ENCODE measurements at regions not wholly inside any gene's neighbourhood (a gene's known extent, or its start where the extent isn't known, plus 50 kb on each side); places are given as distances from the start of the nearest gene placed in this dataset.

GRCh38 chr12:93015871-93016751 lies 87.0 kb upstream of the EEA1 start:
- DNase-seq, result no peak

- no peak for DNase-seq
These were observed 87.8 kb upstream of the EEA1 start for GRCh38 chr12:93016752-93017350.

GRCh38 chr12:93018610-93019009 lies 89.5 kb upstream of the EEA1 start:
- DNase-seq, result no peak

- no peak for DNase-seq
These were observed 90.3 kb upstream of the EEA1 start for GRCh38 chr12:93019212-93019927.

DNA sequence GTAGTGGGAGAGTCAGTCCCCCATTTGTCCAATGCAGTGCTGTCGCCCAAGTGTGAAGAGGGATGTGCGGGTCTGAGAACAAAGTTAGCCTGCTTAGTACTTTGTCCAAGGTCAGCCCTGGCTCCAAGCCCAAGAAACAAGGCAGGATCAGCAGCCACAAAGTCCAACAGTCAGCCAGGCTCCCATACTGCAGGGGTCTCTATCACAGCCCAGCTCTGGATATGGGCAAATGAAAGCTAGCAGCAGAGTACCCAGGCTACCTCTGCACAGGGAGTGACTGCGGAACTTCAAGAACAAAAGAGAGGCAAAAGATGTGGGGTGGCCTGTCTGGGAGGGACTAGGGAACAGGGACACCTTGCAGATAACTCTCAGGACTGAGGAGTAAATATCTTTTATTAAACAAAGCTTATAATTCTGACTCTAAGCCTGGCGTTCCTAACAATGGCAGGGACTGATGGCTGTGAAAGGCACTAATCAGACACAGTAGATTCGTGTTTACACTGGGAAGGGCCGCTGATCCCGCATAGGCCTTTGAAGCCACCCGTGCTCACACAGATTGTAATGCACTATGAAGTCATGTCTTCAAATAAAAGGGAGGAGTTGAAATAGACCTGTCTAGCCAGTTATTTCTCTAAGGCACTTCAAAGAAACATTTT lies 91.0 kb upstream of the EEA1 start:
- no peak for DNase-seq

DNA sequence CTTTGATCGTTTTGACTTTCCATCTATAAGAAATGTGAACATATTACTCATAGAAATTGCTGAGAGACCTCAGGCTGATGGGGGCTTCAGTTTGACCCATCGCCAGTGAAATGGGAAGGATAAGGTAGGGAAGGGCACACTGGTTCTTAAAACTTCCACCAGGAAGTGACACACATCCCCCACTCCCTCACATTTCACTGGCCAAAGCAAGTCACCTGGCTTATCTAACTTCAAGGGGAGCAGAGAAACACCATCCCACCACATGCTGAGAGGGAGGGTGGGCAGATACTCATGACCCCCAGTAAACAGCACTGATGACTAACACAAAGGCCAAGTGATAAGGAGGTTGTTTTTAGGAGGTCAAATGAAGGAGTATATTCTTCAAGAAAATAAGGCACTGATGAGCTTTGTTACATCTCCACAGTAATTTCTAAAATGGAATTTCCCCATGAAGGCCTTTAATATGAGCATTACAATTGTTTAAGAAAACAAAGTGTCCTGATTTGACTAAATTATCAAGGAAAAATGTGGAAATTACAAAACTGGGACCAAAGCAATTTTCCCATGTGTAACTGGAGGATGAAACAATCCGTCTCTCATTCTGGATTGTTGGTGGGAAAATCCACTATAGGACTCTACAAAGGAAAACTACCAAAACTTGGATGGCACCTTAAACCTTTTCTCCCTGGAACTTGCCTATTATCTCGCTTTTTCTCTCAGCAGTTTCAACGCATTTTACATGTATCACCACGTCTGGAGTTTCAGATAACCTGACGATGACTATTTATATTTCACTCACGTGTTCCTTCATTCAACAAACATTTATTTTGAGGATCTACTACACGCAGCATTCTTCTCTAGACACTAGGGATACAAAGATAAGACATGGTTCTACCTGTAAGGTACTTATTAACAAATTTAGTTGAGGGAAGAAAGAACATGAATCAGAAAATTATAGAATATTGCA lies 91.8 kb upstream of the EEA1 start:
- DNase-seq, result no peak

DNA sequence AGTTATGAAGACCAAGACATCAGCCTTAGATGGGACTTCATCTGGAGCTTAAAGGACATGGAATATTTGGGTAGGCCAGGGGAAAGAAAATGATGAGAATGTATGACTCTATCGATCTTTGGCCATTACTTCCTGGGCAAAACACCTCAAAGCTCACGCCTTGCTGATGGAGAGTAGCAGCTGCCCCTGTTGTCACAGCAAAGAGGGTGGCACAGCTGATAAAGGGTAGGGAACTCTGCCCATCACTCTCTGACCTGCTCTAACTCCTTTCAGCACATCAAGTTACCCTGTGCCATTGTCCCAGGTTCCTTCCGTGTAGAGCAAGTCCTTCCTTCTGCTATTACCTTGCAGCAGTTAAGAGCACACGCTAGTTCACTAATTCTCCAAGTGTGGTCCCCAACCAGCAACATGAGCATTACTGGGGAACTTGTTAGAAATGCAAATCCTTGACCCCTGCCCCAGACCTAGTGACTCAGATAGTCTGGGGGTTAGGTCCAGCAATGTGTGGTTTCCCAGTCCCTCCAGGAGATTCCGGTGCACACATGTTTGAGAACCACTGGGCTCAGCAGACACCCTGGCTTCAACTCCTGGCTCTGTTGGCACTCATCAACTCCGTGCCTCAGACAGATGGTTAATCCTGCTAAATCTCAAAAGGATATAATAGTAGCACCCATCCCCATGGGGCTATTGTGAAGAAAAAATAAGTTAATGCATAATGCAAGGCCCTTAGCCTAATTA lies 93.7 kb upstream of the EEA1 start:
- DNase-seq, result no peak

GRCh38 chr12:93025145-93026103 lies 96.3 kb upstream of the EEA1 start:
- DNase-seq, result no peak

DNA sequence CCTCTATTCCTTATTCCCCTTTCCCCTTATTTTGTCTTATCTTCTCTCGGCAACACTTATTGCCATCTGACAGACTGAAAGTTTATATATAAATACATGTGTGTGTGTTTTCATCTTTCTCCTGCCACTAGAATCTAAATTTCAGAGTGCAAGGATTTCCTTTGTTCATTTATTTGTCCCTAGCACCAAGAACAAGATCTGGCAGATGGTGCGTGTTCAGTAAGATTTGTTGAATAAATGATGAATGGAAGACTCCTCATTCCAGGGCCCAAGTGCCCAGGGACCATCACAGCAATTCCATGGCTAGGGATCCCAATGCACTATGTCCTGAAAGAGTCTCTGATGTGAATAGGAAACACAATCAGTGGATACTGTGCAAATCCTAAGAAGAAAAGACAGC lies 97.9 kb upstream of the EEA1 start:
- DNase-seq, result no peak

DNA sequence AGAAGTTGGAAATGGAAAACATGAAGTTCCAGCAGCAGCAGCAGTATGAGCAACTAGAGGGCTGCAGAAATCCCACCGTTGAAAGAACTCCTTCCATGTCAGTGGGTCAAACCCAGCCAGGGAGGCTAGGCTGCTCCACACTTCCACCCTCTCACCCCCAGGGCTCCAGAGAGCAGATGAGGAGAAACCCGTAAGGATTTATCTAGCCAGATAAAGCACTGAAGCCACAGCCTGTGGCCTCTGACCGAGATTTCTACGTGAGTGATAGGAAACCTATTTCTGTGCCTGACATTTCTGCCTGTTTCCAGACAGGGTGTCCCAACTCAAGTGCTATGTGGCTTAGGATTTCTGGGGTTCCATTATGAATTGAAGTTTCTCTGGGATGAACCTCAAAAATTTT lies 100.0 kb upstream of the EEA1 start:
- DNase-seq, result no peak

DNA sequence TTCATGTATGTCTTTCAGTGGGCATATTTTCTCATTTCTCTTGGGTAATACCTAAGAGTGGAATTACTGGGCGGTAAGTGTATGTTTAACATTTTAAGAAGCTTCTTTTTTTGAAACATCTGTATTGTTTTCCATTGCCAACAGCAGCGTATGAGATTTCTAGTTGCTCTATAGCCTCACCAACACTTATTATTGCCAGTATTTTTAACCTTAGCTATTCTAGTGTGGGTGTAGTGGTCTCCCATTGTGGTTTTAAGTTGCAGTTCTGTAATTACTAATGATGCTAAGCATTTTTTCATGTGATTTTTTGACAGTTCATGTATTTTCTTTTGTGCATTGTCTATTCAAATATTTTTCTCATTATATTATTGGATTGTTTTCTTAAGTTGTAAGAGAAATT lies 101.9 kb upstream of the EEA1 start:
- no peak for DNase-seq

- DNase-seq, result no peak
These were observed 103.7 kb upstream of the EEA1 start for GRCh38 chr12:93032758-93033157.

DNA sequence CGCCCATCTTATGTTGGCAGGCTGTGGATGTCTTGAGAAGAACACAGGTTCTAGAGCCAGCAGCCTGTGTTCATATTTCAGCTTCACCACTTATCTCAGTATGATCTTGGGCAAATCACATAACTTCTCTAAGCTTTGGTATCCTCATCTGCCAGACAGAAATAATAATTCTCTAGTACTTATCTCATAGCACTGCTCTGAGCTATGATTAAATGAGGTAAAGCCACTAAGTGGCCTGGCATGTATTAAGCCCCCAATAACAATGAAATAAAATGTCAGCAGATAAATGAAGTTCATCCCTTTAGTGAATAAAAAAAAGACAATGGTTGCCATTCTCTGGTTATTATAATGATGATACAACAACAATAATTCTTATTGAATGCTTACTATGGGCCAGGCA lies 104.9 kb upstream of the EEA1 start:
- no peak for DNase-seq

DNA sequence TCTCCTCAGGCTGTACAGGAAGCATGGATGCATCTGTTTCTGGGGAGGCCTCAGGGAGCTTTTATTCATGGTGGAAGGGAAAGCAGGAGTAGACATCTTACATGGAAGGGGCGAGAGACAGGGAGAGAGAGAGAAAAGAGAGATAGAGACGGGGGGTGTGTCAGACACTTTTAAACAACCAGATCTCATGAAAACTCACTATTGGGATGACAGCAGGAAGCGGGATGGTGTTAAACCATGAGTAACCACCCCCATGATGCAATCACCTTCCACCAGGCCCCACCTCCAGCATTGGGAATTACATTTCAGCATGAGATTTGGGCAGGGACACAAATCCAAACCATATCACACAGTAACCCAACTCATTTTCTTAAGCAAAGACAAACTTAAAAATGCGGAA lies 110.0 kb upstream of the EEA1 start:
- no peak for DNase-seq

GRCh38 chr12:93039930-93040329 lies 110.8 kb upstream of the EEA1 start:
- DNase-seq, result no peak

GRCh38 chr12:93040367-93040766 lies 111.3 kb upstream of the EEA1 start:
- DNase-seq, result no peak

DNA sequence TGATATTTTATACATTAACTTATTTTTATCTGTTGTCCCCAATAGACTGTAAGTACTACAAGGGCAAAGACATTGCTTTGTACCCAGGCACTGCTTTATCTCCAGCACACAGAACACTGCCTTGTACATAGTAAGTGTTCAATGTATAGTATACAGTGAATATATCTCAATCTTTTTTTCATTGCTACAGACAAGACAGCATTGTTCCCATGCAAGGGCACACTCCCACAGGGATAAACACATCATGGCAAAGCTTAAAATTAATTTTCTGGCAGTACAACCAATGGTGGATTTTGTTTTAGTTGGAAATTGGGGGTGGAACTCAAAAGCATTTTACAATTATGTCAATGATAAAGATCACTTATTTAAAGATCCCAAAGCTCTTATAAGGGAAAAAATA lies 112.3 kb upstream of the EEA1 start:
- no peak for DNase-seq

GRCh38 chr12:93042283-93042682 lies 113.2 kb upstream of the EEA1 start:
- DNase-seq, result no peak

DNA sequence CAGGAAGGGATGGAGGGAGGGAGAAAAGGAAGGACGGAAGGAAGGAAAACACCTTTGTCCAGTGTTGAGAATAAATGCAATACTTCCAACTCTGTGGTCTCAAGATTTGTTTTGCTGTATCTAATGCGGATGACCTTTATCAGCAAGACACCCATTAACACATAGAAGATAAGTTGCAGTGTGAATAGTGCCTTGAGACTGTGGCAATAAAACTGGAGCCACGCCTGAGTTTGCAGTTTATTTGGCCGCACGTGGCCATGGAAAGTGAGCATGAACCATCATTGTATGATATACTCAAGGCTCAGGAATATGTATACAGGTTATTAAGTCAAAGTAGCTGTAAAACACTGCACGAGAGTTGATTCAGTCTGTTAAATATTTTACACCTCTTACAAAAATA lies 113.6 kb upstream of the EEA1 start:
- DNase-seq, result no peak

DNA sequence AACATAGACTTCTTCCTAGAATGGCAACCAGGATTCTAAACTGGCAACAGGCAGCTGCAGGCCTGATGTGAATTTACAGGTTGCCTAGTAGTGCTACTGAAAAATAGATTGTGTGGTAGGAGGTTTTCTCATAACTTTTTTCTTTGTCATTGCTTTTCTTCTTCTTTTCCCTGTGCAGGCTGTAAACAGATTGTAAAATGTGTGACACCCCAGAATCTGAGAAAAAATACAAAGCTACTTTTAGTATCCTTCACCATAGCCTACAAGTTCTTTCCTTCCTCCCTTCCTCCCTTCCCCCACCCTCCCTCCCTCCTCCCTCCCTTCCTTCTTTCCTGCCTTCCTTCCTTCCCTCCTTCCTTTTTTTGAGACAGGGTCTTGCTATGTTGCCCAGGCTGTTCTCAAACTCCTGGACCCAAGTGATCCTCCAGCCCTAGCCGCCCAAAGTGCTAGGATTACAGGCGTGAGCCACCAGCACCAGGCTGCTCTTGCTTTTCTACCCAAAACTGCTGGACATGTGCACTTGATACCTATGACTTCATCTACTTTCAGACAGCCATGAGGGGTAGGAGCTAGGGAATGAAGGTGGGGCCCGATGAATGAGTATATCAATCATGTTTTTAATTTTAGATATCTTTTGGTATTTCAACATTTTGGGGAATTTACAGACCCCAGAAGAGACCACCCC lies 114.2 kb upstream of the EEA1 start:
- no peak for DNase-seq

All from right hindlimb (tissue), 1 donor.